ENCODE measurements at regions not wholly inside any gene's neighbourhood (a gene's known extent, or its start where the extent isn't known, plus 50 kb on each side); places are given as distances from the start of the nearest gene placed in this dataset.

GRCh38 chr1:234706931-234707330 lies 97.0 kb upstream of the IRF2BP2 start:
- Histone ChIP-seq H2BK20ac (ENCODE audit: low read depth, low read length, poor library complexity, severe bottlenecking) (no peak overlapping the region), H2BK120ac (ENCODE audit: low read depth, low read length, poor library complexity, severe bottlenecking) (no peak overlapping the region), H3T11ph (ENCODE audit: low read length) (no peak overlapping the region), H4K8ac (replicated peaks; ENCODE audit: insufficient read length, low read depth, low read length) (no peak overlapping the region), H3K79me2 (ENCODE audit: insufficient read depth, low read length) (no peaks in the 10 kb centered on the region), H3K56ac (ENCODE audit: insufficient read length, low read depth, low read length) (no peak overlapping the region), H3K27ac (ENCODE audit: insufficient read length, low read depth, low read length) (no peak overlapping the region), H2BK5ac (ENCODE audit: insufficient read length, low read length) (no peak overlapping the region), H2BK15ac (ENCODE audit: low read depth, low read length) (no peak overlapping the region), H3K4me2 (ENCODE audit: insufficient read depth, insufficient read length, low read length) (no peak overlapping the region), H3K9me3 (ENCODE audit: control insufficient read depth, low read depth, low read length) (no peaks in the 10 kb centered on the region), H3K9ac (ENCODE audit: extremely low read depth, insufficient read length, low read length) (no peak overlapping the region), H3K4ac (ENCODE audit: low read depth, low read length) (no peak overlapping the region), H3K18ac (ENCODE audit: insufficient read length, low read depth, low read length) (no peak overlapping the region), H3K23me2 (ENCODE audit: insufficient read length, low read depth, low read length, poor library complexity, severe bottlenecking) (no peaks in the 10 kb centered on the region), H2BK12ac (ENCODE audit: insufficient read length, low read depth, low read length) (no peak overlapping the region), H3K79me1 (ENCODE audit: insufficient read depth, low read depth, low read length, poor library complexity, severe bottlenecking) (no peaks in the 10 kb centered on the region), H4K91ac (ENCODE audit: insufficient read length, low read depth, low read length) (no peak overlapping the region), H3K14ac (ENCODE audit: insufficient read depth, low read length) (no peak overlapping the region), H4K5ac (ENCODE audit: insufficient read length, low read depth, low read length) (no peak overlapping the region), H3K4me1 (ENCODE audit: insufficient read depth, low read length) (no peaks in the 10 kb centered on the region), H2AK5ac (ENCODE audit: insufficient read length, low read length) (no peak overlapping the region), H2AFZ (ENCODE audit: low read length) (no peak overlapping the region), H3K27me3 (ENCODE audit: insufficient read depth, low read length) (no peaks in the 10 kb centered on the region), H4K20me1 (ENCODE audit: control insufficient read depth, insufficient read depth, insufficient read length) (no peaks in the 10 kb centered on the region), H3K23ac (ENCODE audit: insufficient read length, low read depth, low read length) (no peak overlapping the region)
- no peaks in the 10 kb centered on the region for H3K36me3 Mint-ChIP-seq (ENCODE audit: insufficient read depth in 1 of 3, low read depth in 3 of 3)
- TF ChIP-seq, protein P1, sequence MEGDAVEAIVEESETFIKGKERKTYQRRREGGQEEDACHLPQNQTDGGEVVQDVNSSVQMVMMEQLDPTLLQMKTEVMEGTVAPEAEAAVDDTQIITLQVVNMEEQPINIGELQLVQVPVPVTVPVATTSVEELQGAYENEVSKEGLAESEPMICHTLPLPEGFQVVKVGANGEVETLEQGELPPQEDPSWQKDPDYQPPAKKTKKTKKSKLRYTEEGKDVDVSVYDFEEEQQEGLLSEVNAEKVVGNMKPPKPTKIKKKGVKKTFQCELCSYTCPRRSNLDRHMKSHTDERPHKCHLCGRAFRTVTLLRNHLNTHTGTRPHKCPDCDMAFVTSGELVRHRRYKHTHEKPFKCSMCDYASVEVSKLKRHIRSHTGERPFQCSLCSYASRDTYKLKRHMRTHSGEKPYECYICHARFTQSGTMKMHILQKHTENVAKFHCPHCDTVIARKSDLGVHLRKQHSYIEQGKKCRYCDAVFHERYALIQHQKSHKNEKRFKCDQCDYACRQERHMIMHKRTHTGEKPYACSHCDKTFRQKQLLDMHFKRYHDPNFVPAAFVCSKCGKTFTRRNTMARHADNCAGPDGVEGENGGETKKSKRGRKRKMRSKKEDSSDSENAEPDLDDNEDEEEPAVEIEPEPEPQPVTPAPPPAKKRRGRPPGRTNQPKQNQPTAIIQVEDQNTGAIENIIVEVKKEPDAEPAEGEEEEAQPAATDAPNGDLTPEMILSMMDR (conservative IDR thresholded peaks at IDR 0.05), result no peak
- H3K9me3 Mint-ChIP-seq, result no peaks in the 10 kb centered on the region
- peaks cover 13% of the 10 kb centered on the region for H3K27me3 Mint-ChIP-seq (ENCODE audit: low read depth)
- WGBS (ENCODE audit: extremely low coverage, insufficient read length, low lambda C conversion rate), result no CpG with 5 or more reads among the region's 1 CpG
- H3K27ac Mint-ChIP-seq, result no peak overlapping the region
- H3K4me3 Mint-ChIP-seq, result no peak overlapping the region
- DNase-seq, result no peak
- H3K4me1 Mint-ChIP-seq, result no peaks in the 10 kb centered on the region

All from H9 (cell line).